Type B pancreatic cell (in vitro differentiated cells): ENCODE measurements at regions not wholly inside any gene's neighbourhood (a gene's known extent, or its start where the extent isn't known, plus 50 kb on each side); places are given as distances from the start of the nearest gene placed in this dataset.
"Not testable (repeated sequence)": the region's sequence is repeated elsewhere in the genome, so short reads cannot be mapped to it uniquely, and the experiment has no call there.

ENCODE experiments used
- DNase-seq: peaks from one replicate; pipeline ENCODE4 v3.0.0; 2021; ENCODE audit warnings: mixed read lengths; ENCODE audit not compliant: unreplicated experiment; ENCODE audit errors: extremely low spot score
- H3K27ac Mint-ChIP-seq: 2 replicates; pipeline ENCODE4 v1.8.0; 2021; ENCODE audit warnings: mild to moderate bottlenecking, mixed read lengths
- H3K27me3 Mint-ChIP-seq: 2 replicates; pipeline ENCODE4 v1.8.0; 2021; ENCODE audit warnings: mixed read lengths
- H3K36me3 Mint-ChIP-seq: 2 replicates; pipeline ENCODE4 v1.8.0; 2021; ENCODE audit warnings: mixed read lengths
- H3K4me1 Mint-ChIP-seq: one replicate; pipeline ENCODE4 v1.8.0; 2021; ENCODE audit warnings: mixed read lengths; ENCODE audit not compliant: unreplicated experiment
- H3K4me3 Mint-ChIP-seq: 2 replicates; pipeline ENCODE4 v1.8.0; 2021; ENCODE audit warnings: mild to moderate bottlenecking, mixed read lengths
- H3K9me3 Mint-ChIP-seq: 2 replicates; pipeline ENCODE4 v1.8.0; 2021; ENCODE audit warnings: mixed read lengths
- TF ChIP-seq, protein P1 (sequence below): fragments of 200-600 bp; sonication (generic); conservative IDR thresholded peaks from 2 replicates; pipeline ENCODE4 v1.5.0; 2021; ENCODE audit warnings: antibody characterized with exemption, mild to moderate bottlenecking

DNA sequence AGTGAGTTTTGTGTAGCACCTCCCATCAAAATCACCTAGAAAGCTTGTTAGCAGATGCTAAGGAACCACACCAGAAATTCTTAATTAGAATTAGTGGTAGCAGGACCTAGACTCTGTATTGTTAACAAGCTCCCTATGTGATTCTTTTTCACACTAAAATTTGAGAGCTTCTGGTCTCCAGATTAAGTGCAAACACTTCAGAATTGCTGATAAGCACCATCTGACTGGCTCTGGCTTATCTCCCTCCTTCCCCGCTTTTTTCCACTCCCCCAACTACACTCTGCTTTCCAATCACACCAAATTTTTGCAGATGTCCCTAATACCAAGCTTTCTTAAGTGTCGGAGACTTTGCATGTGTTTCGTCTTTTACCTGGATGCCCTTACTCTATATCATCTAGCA lies 410.1 kb upstream of the DPH6 start:
- no peak overlapping the region for H3K4me3 Mint-ChIP-seq
- no peak overlapping the region for H3K27ac Mint-ChIP-seq
- peaks cover 27% of the 10 kb centered on the region for H3K4me1 Mint-ChIP-seq
- DNase-seq: no peak
- TF ChIP-seq, protein P1, sequence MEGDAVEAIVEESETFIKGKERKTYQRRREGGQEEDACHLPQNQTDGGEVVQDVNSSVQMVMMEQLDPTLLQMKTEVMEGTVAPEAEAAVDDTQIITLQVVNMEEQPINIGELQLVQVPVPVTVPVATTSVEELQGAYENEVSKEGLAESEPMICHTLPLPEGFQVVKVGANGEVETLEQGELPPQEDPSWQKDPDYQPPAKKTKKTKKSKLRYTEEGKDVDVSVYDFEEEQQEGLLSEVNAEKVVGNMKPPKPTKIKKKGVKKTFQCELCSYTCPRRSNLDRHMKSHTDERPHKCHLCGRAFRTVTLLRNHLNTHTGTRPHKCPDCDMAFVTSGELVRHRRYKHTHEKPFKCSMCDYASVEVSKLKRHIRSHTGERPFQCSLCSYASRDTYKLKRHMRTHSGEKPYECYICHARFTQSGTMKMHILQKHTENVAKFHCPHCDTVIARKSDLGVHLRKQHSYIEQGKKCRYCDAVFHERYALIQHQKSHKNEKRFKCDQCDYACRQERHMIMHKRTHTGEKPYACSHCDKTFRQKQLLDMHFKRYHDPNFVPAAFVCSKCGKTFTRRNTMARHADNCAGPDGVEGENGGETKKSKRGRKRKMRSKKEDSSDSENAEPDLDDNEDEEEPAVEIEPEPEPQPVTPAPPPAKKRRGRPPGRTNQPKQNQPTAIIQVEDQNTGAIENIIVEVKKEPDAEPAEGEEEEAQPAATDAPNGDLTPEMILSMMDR: no peak
- no peaks in the 10 kb centered on the region for H3K27me3 Mint-ChIP-seq
- no peaks in the 10 kb centered on the region for H3K36me3 Mint-ChIP-seq
- no peaks in the 10 kb centered on the region for H3K9me3 Mint-ChIP-seq

DNA sequence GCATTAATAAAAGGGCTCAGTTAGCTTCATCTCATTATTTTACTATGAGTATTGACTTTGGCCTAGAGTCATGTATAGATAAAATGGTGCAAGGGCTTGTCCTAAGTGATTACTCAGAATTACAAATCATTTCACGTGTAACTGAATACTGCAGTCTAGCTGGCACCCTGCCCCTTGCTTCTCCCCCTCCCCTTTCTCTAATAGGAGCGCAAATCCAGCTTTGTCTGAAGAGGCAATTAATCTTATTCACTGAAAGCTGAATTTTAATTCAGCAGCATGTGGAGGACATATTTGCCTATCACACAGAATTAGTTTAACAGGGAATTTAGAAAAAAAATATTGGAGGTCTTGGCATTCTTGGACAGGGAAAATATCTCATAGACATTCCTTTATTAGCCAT lies 412.1 kb upstream of the DPH6 start:
- no peak overlapping the region for H3K27ac Mint-ChIP-seq
- H3K9me3 Mint-ChIP-seq: peaks cover 5% of the 10 kb centered on the region
- no peaks in the 10 kb centered on the region for H3K36me3 Mint-ChIP-seq
- DNase-seq: no peak
- TF ChIP-seq, protein P1: no peak
- no peaks in the 10 kb centered on the region for H3K27me3 Mint-ChIP-seq
- peaks cover 27% of the 10 kb centered on the region for H3K4me1 Mint-ChIP-seq
- peak overlapping the region; percentile 13 for H3K4me3 Mint-ChIP-seq

DNA sequence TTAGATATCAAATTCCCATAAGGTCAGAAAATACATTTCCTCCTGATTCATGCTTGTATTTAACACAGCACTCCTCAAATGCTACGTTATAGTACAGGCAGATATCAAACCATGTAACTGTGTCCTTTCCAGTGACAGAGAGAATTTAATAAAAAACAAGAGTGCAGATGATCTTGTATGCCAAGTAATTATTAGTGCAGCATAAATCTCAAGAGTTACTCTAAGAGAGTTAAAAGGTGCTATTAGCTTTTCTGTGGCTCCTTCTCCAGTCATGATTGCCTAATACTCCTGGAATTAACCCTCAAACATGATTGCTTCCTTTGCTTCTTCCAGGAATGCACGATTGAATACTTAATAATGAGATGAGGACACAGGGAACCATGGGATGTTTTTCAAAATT lies 413.0 kb upstream of the DPH6 start:
- TF ChIP-seq, protein P1: no peak
- Mint-ChIP-seq H3K4me1 (peaks cover 27% of the 10 kb centered on the region), H3K9me3 (peaks cover 5% of the 10 kb centered on the region), H3K36me3 (no peaks in the 10 kb centered on the region), H3K4me3 (no peak overlapping the region), H3K27me3 (no peaks in the 10 kb centered on the region), H3K27ac (no peak overlapping the region)
- no peak for DNase-seq

DNA sequence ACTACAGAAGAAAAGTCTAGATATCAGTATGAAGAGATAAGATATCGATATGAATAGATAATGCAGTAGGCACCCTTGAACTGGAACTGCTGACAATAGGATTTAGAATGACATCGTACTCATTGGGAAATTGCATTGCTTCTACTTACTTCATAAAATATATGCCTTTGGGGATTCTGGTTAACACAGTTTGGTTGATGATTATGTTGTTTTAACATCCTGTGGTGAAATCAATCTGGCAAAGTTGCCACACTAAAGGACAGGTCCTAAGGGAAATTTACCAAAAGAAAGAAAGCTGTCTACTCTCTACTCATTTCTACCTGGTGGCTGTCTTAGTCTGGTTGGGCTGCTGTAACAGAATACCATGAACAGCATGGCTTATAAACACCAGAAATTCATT lies 417.4 kb upstream of the DPH6 start:
- Mint-ChIP-seq H3K27ac (no peak overlapping the region), H3K27me3 (no peaks in the 10 kb centered on the region)

DNA sequence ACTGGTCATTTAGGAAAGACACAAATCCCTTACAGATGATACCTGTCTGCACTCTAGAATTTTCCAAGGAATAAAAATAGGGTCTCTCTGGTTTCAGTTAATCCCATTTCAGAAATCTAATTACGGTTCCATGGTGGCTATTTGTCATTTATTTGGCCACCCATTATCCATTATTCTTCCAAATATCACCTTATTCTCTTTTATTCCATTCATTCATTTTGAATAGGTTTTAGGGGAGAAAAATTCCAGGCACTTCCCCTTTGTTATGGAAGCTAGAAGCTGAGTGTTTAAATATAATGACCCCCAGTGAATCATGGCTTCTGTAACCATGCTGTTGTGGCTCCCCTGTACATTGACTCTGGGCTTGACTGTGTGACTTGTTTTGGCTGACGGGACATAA lies 420.8 kb upstream of the DPH6 start:
- no peaks in the 10 kb centered on the region for H3K36me3 Mint-ChIP-seq
- H3K27ac Mint-ChIP-seq: no peak overlapping the region
- H3K27me3 Mint-ChIP-seq: no peaks in the 10 kb centered on the region
- TF ChIP-seq, protein P1: no peak
- H3K9me3 Mint-ChIP-seq: peaks cover 5% of the 10 kb centered on the region
- H3K4me1 Mint-ChIP-seq: peaks cover 31% of the 10 kb centered on the region
- no peak for DNase-seq
- no peak overlapping the region for H3K4me3 Mint-ChIP-seq

More for the DNA sequence above, 417.4 kb upstream of the DPH6 start:
- TF ChIP-seq, protein P1: no peak
- DNase-seq: no peak
- H3K36me3 Mint-ChIP-seq: no peaks in the 10 kb centered on the region
- H3K4me1 Mint-ChIP-seq: peaks cover 26% of the 10 kb centered on the region
- peaks cover 5% of the 10 kb centered on the region for H3K9me3 Mint-ChIP-seq
- H3K4me3 Mint-ChIP-seq: no peak overlapping the region

DNA sequence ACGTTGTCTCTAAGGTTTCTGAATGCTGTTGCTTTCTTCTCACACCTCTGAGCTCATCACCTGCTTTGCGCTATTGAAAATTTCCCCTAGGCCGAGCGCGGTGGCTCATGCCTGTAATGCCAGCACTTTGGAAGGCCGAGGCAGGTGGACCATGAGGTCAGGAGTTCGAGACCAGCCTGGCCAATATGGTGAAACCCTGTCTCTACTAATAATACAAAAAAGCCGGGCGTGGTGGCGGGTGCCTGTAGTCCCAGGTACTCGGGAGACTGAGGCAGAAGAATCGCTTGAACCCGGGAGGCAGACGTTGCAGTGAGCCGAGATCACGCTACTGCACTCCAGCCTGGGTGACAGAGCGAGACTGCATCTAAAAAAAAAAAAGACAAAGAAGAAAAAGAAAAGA lies 422.0 kb upstream of the DPH6 start:
- not testable (repeated sequence) for H3K36me3 Mint-ChIP-seq, DNase-seq, H3K27me3 Mint-ChIP-seq, H3K9me3 Mint-ChIP-seq, H3K27ac Mint-ChIP-seq, H3K4me3 Mint-ChIP-seq
- H3K4me1 Mint-ChIP-seq: peaks cover 31% of the 10 kb centered on the region
